ENCODE measurements at regions not wholly inside any gene's neighbourhood (a gene's known extent, or its start where the extent isn't known, plus 50 kb on each side); places are given as distances from the start of the nearest gene placed in this dataset.

DNA sequence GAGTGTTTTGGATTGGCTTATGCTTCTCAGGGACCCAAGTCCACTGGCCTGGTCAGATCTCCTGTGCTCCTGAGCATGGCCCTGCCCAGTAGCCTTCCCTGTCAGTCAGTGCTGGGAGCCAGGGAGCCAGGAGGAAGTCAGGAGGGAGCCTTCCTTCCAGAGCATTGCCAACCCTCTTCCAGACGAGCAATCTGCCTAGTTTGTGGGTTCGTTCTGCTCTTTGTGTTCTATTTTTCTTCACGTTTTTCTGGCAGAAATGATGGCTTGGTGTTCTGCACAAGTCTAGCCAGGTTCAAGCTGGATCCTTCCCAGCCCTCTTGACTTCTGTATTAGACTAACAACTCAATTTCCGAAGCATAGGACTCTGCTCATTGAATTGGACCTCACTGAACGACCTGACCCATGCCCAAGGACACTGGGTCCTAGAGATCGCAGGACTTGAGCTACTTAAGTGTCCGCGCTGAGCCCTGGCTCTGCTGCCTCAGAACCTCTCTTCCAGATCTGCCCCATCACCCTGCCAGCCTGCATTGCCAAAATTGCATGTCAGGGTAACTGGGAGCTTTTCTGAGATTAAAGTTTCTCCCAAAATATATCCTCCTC lies 76.2 kb upstream of the MPP7 start:
- DNase-seq (no peak), ATAC-seq (replicated peaks) (no peak)
- H3K4me1 Mint-ChIP-seq (ENCODE audit: low read depth in 2 of 2), result peaks cover 5 to 9% of the 10 kb centered on the region in 2 donors
- no peaks in the 10 kb centered on the region for H3K27me3 Mint-ChIP-seq
- no peaks in the 10 kb centered on the region for H3K9me3 Mint-ChIP-seq
- H3K27ac Mint-ChIP-seq, result no peak overlapping the region
- H3K36me3 Mint-ChIP-seq (ENCODE audit: insufficient read depth), result no peaks in the 10 kb centered on the region
- H3K4me3 Mint-ChIP-seq, result no peak overlapping the region

- Mint-ChIP-seq H3K27me3 (peaks cover 11 to 13% of the 10 kb centered on the region in 2 donors), H3K4me3 (no peak overlapping the region), H3K4me1 (ENCODE audit: low read depth in 2 of 2) (peaks cover 5 to 9% of the 10 kb centered on the region in 2 donors), H3K27ac (no peak overlapping the region), H3K36me3 (ENCODE audit: insufficient read depth) (no peaks in the 10 kb centered on the region), H3K9me3 (no peaks in the 10 kb centered on the region)
- DNase-seq (no peak), ATAC-seq (replicated peaks) (no peak)
Observed at GRCh38 chr10:28381466-28381865, 78.6 kb upstream of the MPP7 start.

DNA sequence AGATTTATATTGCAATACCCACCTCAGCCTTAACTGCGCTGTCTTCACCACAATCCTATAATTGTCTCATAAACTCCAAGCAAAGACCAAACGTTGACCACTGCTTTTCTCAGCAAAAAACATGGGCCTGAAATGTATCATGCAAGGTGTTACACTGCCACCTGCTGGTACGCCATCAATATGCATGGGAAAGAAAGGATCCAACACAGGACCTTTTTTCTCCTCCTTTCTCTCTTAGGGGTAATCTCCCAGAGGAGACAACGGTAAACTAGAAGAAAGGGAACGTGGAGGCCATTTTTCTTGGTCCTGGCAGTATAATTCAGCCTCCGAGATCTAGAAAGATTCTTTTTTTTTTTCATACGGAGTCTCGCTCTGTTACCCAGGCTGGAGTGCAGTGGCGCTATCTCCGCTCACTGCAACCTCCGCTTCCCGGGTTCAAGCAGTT lies 79.1 kb upstream of the MPP7 start:
- peak; percentile 100 for ATAC-seq (replicated peaks)
- no peak overlapping the region for H3K4me3 Mint-ChIP-seq
- H3K9me3 Mint-ChIP-seq, result no peaks in the 10 kb centered on the region
- H3K27ac Mint-ChIP-seq, result no peak overlapping the region
- peaks cover 15 to 16% of the 10 kb centered on the region in 2 donors for H3K27me3 Mint-ChIP-seq
- no peaks in the 10 kb centered on the region for H3K36me3 Mint-ChIP-seq (ENCODE audit: insufficient read depth)
- DNase-seq, result peak; percentile 84 to 88 (median 86)
- H3K4me1 Mint-ChIP-seq (ENCODE audit: low read depth in 2 of 2), result peaks cover 5 to 9% of the 10 kb centered on the region in 2 donors

DNA sequence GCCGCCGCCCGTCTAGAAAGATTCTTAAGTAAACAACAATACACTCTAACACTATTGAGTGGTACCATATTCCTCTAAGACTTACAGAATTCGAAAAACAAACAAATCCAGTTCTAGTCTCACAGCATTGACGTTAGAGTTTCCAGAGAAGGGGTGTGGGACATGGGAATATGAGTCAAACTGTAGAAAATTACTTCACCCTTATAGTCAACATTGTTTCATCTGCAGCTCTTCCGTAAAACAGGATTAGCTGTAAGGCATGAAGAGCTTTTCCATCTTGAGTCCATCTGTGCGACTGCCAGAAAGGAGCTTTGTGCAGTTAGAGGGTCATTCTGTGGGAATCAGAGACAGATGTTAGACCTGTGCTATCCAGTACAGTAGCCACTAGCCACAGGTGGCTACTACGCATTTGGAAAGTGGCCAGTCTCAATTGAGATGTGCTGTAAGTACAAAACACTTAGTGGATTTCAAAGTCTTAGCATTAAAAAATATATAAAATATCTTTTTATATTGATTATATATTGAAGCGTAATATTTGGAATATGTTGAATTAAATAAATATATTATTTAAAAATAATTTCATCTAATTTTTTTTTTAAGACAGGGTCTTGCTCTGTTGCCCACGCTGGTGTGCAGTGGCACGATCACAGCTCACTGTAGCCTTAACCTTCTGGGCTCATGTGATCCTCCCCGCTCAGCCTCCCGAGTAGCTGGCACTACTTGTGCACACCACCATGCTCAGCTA lies 79.8 kb upstream of the MPP7 start:
- Mint-ChIP-seq H3K27ac (no peak overlapping the region), H3K36me3 (ENCODE audit: insufficient read depth) (peaks cover under 1% of the 10 kb centered on the region), H3K4me1 (ENCODE audit: low read depth in 2 of 2) (peaks cover 5 to 9% of the 10 kb centered on the region in 2 donors), H3K9me3 (no peaks in the 10 kb centered on the region), H3K4me3 (no peak overlapping the region), H3K27me3 (peaks cover 22 to 23% of the 10 kb centered on the region in 2 donors)
- ATAC-seq (replicated peaks) (no peak), DNase-seq (no peak)

GRCh38 chr10:28384557-28384956 lies 81.7 kb upstream of the MPP7 start:
- DNase-seq (no peak), ATAC-seq (replicated peaks) (no peak)
- peaks cover 5 to 7% of the 10 kb centered on the region in 2 donors for H3K4me1 Mint-ChIP-seq (ENCODE audit: low read depth in 2 of 2)
- H3K36me3 Mint-ChIP-seq (ENCODE audit: insufficient read depth), result peaks cover 3% of the 10 kb centered on the region
- H3K4me3 Mint-ChIP-seq, result no peak overlapping the region
- no peak overlapping the region for H3K27ac Mint-ChIP-seq
- H3K27me3 Mint-ChIP-seq, result peaks cover 34 to 38% of the 10 kb centered on the region in 2 donors
- no peaks in the 10 kb centered on the region for H3K9me3 Mint-ChIP-seq

- peaks cover 3% of the 10 kb centered on the region for H3K36me3 Mint-ChIP-seq (ENCODE audit: insufficient read depth)
- H3K9me3 Mint-ChIP-seq, result no peaks in the 10 kb centered on the region
- peaks cover 34 to 38% of the 10 kb centered on the region in 2 donors for H3K27me3 Mint-ChIP-seq
- no peak overlapping the region for H3K27ac Mint-ChIP-seq
- no peak for DNase-seq
- H3K4me1 Mint-ChIP-seq (ENCODE audit: low read depth in 2 of 2), result peaks cover 3 to 5% of the 10 kb centered on the region in 2 donors
- H3K4me3 Mint-ChIP-seq, result no peak overlapping the region
- ATAC-seq (replicated peaks), result no peak
Observed at GRCh38 chr10:28385748-28386502, 83.1 kb upstream of the MPP7 start.

GRCh38 chr10:28386503-28386868 lies 83.6 kb upstream of the MPP7 start:
- Mint-ChIP-seq H3K4me3 (no peak overlapping the region), H3K27me3 (peaks cover 34 to 38% of the 10 kb centered on the region in 2 donors), H3K9me3 (no peaks in the 10 kb centered on the region), H3K36me3 (ENCODE audit: insufficient read depth) (peaks cover 3% of the 10 kb centered on the region), H3K4me1 (ENCODE audit: low read depth in 2 of 2) (peaks cover 3 to 5% of the 10 kb centered on the region in 2 donors), H3K27ac (no peak overlapping the region)
- DNase-seq (no peak), ATAC-seq (replicated peaks) (no peak)

- Mint-ChIP-seq H3K9me3 (no peaks in the 10 kb centered on the region), H3K4me3 (no peak overlapping the region), H3K4me1 (ENCODE audit: low read depth in 2 of 2) (no peaks in the 10 kb centered on the region), H3K27me3 (peaks cover 34 to 38% of the 10 kb centered on the region in 2 donors), H3K36me3 (ENCODE audit: insufficient read depth) (peaks cover 3% of the 10 kb centered on the region), H3K27ac (no peak overlapping the region)
- ATAC-seq (replicated peaks), result no peak
- DNase-seq, result no peak
Observed at GRCh38 chr10:28387140-28387539, 84.3 kb upstream of the MPP7 start.

DNA sequence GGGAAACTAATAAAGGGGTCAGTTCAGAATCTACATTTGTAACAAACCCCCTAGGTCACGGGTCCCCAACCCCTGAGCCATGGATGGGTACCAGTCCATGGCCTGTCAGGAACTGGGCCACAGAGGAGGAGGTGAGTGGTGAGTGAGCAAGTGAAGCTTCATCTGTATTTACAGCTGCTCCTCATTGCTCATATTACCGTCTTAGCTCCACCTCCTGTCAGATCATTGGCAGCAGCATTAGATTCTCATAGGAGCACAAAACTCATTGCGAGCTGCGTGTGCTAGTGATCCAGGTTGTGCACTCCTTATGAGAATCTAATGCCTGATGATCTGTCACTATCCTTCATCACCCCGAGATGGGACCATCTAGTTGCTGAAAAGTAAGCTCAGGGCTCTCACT lies 88.4 kb upstream of the MPP7 start:
- Mint-ChIP-seq H3K9me3 (no peaks in the 10 kb centered on the region), H3K4me3 (no peak overlapping the region), H3K27ac (no peak overlapping the region), H3K36me3 (ENCODE audit: insufficient read depth) (peaks cover 3% of the 10 kb centered on the region), H3K27me3 (peaks cover 29 to 30% of the 10 kb centered on the region in 2 donors), H3K4me1 (ENCODE audit: low read depth in 2 of 2) (peaks cover 4 to 5% of the 10 kb centered on the region in 2 donors)
- ATAC-seq (replicated peaks) (no peak), DNase-seq (no peak)

GRCh38 chr10:28393956-28394568 lies 91.2 kb upstream of the MPP7 start:
- Mint-ChIP-seq H3K4me3 (no peak overlapping the region), H3K4me1 (ENCODE audit: low read depth in 2 of 2) (peaks cover 4 to 5% of the 10 kb centered on the region in 2 donors), H3K27ac (peak overlapping the region in 1 of 2 donors; percentile 47), H3K9me3 (no peaks in the 10 kb centered on the region), H3K36me3 (ENCODE audit: insufficient read depth) (no peaks in the 10 kb centered on the region), H3K27me3 (peaks cover 10 to 19% of the 10 kb centered on the region in 2 donors)
- DNase-seq (peak; percentile 55 to 59 (median 55)), ATAC-seq (replicated peaks) (peak; percentile 87)

GRCh38 chr10:28396331-28396730 lies 93.5 kb upstream of the MPP7 start:
- no peak for DNase-seq
- no peaks in the 10 kb centered on the region for H3K9me3 Mint-ChIP-seq

GRCh38 chr10:28397229-28397628 lies 94.4 kb upstream of the MPP7 start:
- Mint-ChIP-seq H3K4me3 (no peak overlapping the region), H3K27me3 (peaks cover 8 to 24% of the 10 kb centered on the region in 2 donors), H3K9me3 (no peaks in the 10 kb centered on the region), H3K27ac (no peak overlapping the region), H3K36me3 (ENCODE audit: insufficient read depth) (no peaks in the 10 kb centered on the region), H3K4me1 (ENCODE audit: low read depth in 2 of 2) (peaks cover 4 to 5% of the 10 kb centered on the region in 2 donors)
- DNase-seq, result no peak
- ATAC-seq (replicated peaks), result no peak

More at GRCh38 chr10:28396331-28396730, 93.5 kb upstream of the MPP7 start:
- Mint-ChIP-seq H3K36me3 (ENCODE audit: insufficient read depth) (no peaks in the 10 kb centered on the region), H3K27me3 (peaks cover 8 to 19% of the 10 kb centered on the region in 2 donors), H3K4me1 (ENCODE audit: low read depth in 2 of 2) (peaks cover 4 to 5% of the 10 kb centered on the region in 2 donors), H3K4me3 (no peak overlapping the region), H3K27ac (no peak overlapping the region)
- no peak for ATAC-seq (replicated peaks)

GRCh38 chr10:28400176-28400575 lies 97.3 kb upstream of the MPP7 start:
- Mint-ChIP-seq H3K27me3 (peaks cover 8 to 23% of the 10 kb centered on the region in 2 donors), H3K4me3 (no peak overlapping the region), H3K36me3 (ENCODE audit: insufficient read depth) (no peaks in the 10 kb centered on the region), H3K27ac (no peak overlapping the region), H3K9me3 (no peaks in the 10 kb centered on the region), H3K4me1 (ENCODE audit: low read depth in 2 of 2) (no peaks in the 10 kb centered on the region)
- ATAC-seq (replicated peaks) (no peak), DNase-seq (no peak)
